Cardiac muscle cell (in vitro differentiated cells and primary cell): ENCODE measurements at regions not wholly inside any gene's neighbourhood (a gene's known extent, or its start where the extent isn't known, plus 50 kb on each side); places are given as distances from the start of the nearest gene placed in this dataset.

Experiments used
- DNase-seq, 2 donors: peaks; one replicate each; pipeline versions ENCODE4 v3.0.0 to v3.0.0-alpha.2; 2010 to 2017; ENCODE audit warnings: low read depth in 1 of 2, low spot score in 1 of 2
- H3K27ac ChIP-seq: fragments of 200-600 bp; sonication (generic); 2 replicates; pipeline ENCODE4 v1.5.1; 2016
- H3K27me3 ChIP-seq: fragments of 200-600 bp; sonication (generic); 2 replicates; pipeline ENCODE4 v1.6.0; 2016; ENCODE audit warnings: control low read depth
- H3K36me3 ChIP-seq: fragments of 200-600 bp; sonication (generic); 2 replicates; pipeline ENCODE4 v1.5.1; 2016; ENCODE audit warnings: control low read depth
- H3K4me1 ChIP-seq: fragments of 200-600 bp; sonication (generic); 2 replicates; pipeline ENCODE4 v1.8.1; 2017; ENCODE audit warnings: low read depth, mild to moderate bottlenecking, mixed run types
- H3K4me3 ChIP-seq: fragments of 200-600 bp; sonication (generic); 2 replicates; pipeline ENCODE4 v1.5.1; 2016; ENCODE audit warnings: mild to moderate bottlenecking
- H3K9me3 ChIP-seq: fragments of 200-600 bp; sonication (generic); 2 replicates; pipeline ENCODE4 v1.5.1; 2017; ENCODE audit warnings: low read depth, mild to moderate bottlenecking, control low read depth
- TF ChIP-seq, protein P1 (sequence below): IDR thresholded peaks from 2 replicates; pipeline ENCODE4 v1.5.1; 2012; ENCODE audit warnings: low read depth, mild to moderate bottlenecking, low read length

DNA sequence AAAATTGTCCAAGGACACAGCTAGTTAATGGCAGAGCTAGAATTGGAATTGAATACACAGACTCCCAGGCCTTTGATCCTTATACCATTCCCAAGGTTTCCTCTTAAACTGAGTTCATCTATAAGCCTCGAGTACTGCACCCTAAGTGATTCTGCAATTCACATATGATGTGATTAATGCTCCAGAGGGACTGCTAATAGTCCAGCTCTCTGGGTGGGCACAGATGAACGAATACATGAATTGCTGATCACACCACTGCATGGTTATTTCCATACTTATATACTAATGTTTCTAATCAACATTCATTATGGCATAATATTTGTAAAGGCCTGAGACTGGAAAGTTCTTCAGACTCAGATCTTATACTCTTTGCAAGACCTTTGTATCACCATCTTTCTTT lies 101.8 kb downstream of the NUFIP1 start:
- Histone ChIP-seq H3K27me3 (no peaks in the 10 kb centered on the region), H3K27ac (no peak overlapping the region), H3K9me3 (no peaks in the 10 kb centered on the region), H3K36me3 (no peaks in the 10 kb centered on the region), H3K4me3 (no peak overlapping the region), H3K4me1 (no peaks in the 10 kb centered on the region)
- TF ChIP-seq, protein P1, sequence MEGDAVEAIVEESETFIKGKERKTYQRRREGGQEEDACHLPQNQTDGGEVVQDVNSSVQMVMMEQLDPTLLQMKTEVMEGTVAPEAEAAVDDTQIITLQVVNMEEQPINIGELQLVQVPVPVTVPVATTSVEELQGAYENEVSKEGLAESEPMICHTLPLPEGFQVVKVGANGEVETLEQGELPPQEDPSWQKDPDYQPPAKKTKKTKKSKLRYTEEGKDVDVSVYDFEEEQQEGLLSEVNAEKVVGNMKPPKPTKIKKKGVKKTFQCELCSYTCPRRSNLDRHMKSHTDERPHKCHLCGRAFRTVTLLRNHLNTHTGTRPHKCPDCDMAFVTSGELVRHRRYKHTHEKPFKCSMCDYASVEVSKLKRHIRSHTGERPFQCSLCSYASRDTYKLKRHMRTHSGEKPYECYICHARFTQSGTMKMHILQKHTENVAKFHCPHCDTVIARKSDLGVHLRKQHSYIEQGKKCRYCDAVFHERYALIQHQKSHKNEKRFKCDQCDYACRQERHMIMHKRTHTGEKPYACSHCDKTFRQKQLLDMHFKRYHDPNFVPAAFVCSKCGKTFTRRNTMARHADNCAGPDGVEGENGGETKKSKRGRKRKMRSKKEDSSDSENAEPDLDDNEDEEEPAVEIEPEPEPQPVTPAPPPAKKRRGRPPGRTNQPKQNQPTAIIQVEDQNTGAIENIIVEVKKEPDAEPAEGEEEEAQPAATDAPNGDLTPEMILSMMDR, result no peak
- no peak for DNase-seq

DNA sequence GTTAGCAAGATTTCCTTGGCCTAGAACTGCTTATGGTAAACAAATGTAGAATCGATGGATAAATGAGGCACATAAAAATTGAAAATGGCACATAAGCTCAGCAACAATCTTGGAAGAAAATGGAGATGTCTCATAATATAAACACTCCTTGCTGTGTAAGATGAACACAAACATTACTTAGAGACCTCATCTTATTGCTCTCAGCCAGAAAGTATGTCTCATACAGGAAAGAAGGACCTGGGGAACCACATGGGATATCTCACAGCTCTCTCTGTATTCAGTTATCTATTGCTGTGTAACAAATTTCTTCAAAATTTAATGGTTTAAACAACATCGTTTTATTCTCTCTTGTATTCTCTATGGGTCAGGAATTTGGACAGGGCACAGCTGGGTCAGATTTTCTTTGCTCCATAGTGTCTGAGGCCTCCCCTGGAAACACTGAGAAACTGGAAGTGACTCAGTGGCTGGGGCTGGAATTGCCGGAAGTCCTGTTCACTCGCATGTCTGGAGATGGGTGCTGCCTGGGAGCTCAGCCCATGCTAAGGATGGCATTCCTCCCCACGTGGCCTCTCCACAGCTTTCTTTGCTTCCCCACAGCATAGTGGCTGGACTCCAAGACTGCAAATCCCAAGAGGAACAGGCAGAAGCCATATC lies 105.1 kb downstream of the NUFIP1 start:
- Histone ChIP-seq H3K4me3 (no peak overlapping the region), H3K27me3 (peaks cover 3% of the 10 kb centered on the region), H3K27ac (no peak overlapping the region), H3K36me3 (no peaks in the 10 kb centered on the region), H3K4me1 (no peaks in the 10 kb centered on the region), H3K9me3 (no peaks in the 10 kb centered on the region)
- TF ChIP-seq, protein P1, result no peak
- peak in 1 of 2 donors; percentile 77 for DNase-seq

GRCh38 chr13:44879452-44880058 lies 109.7 kb downstream of the NUFIP1 start:
- peak in 1 of 2 donors; percentile 77 for DNase-seq
- peaks cover 3% of the 10 kb centered on the region for H3K27me3 ChIP-seq
- TF ChIP-seq, protein P1, result peak; percentile 57
- no peaks in the 10 kb centered on the region for H3K36me3 ChIP-seq
- H3K4me3 ChIP-seq, result no peak overlapping the region
- H3K9me3 ChIP-seq, result no peaks in the 10 kb centered on the region
- H3K4me1 ChIP-seq, result no peaks in the 10 kb centered on the region
- no peak overlapping the region for H3K27ac ChIP-seq

GRCh38 chr13:44876782-44877324 lies 112.4 kb downstream of the NUFIP1 start:
- Histone ChIP-seq H3K4me1 (no peaks in the 10 kb centered on the region), H3K4me3 (no peak overlapping the region), H3K27me3 (peaks cover 3% of the 10 kb centered on the region), H3K27ac (no peak overlapping the region), H3K36me3 (no peaks in the 10 kb centered on the region), H3K9me3 (no peaks in the 10 kb centered on the region)
- DNase-seq, result peak in 1 of 2 donors; percentile 9
- TF ChIP-seq, protein P1, result peak; percentile 46

GRCh38 chr13:44874886-44875630 lies 114.2 kb downstream of the NUFIP1 start:
- no peaks in the 10 kb centered on the region for H3K27me3 ChIP-seq
- peak in 1 of 2 donors; percentile 11 for DNase-seq

More at GRCh38 chr13:44874886-44875630, 114.2 kb downstream of the NUFIP1 start:
- Histone ChIP-seq H3K4me3 (no peak overlapping the region), H3K27ac (no peak overlapping the region), H3K36me3 (no peaks in the 10 kb centered on the region), H3K9me3 (no peaks in the 10 kb centered on the region), H3K4me1 (no peaks in the 10 kb centered on the region)
- TF ChIP-seq, protein P1, result no peak
